Trophoblast cell (in vitro differentiated cells and primary cell): ENCODE measurements at regions not wholly inside any gene's neighbourhood (a gene's known extent, or its start where the extent isn't known, plus 50 kb on each side); places are given as distances from the start of the nearest gene placed in this dataset.
"Not testable (repeated sequence)": the region's sequence is repeated elsewhere in the genome, so short reads cannot be mapped to it uniquely, and the experiment has no call there.

Experiments
- DNase-seq, 2 donors: peaks; one replicate each; pipeline ENCODE4 v3.0.0-alpha.2; 2016
- H2AFZ ChIP-seq: 2 replicates; pipeline ENCODE4 v1.6.1; 2013; ENCODE audit warnings: low read length, moderate library complexity, mild to moderate bottlenecking; ENCODE audit not compliant: insufficient read depth, poor library complexity
- H2AK5ac ChIP-seq: 2 replicates; pipeline ENCODE4 v1.6.1; 2013; ENCODE audit warnings: mild to moderate bottlenecking, low read length
- H2BK120ac ChIP-seq: 2 replicates; pipeline ENCODE4 v1.6.1; 2013; ENCODE audit warnings: low read length, mild to moderate bottlenecking, moderate library complexity; ENCODE audit not compliant: insufficient read depth, poor library complexity
- H2BK12ac ChIP-seq: 2 replicates; pipeline ENCODE4 v1.6.1; 2013; ENCODE audit warnings: mild to moderate bottlenecking, low read length, moderate library complexity
- H2BK5ac ChIP-seq: 2 replicates; pipeline ENCODE4 v1.6.1; 2013; ENCODE audit warnings: low read length, low read depth, moderate library complexity, mild to moderate bottlenecking; ENCODE audit not compliant: poor library complexity
- H3K14ac ChIP-seq: 2 replicates; pipeline ENCODE4 v1.6.1; 2013; ENCODE audit warnings: mild to moderate bottlenecking, low read length
- H3K18ac ChIP-seq: 2 replicates; pipeline ENCODE4 v1.6.1; 2013; ENCODE audit warnings: mild to moderate bottlenecking, low read length
- H3K23ac ChIP-seq: 2 replicates; pipeline ENCODE4 v1.6.1; 2013; ENCODE audit warnings: low read length
- H3K27ac ChIP-seq: 2 replicates; pipeline ENCODE4 v1.5.1; 2013; ENCODE audit warnings: low read depth, mild to moderate bottlenecking, inconsistent platforms, low read length, moderate library complexity
- H3K27me3 ChIP-seq: 2 replicates; pipeline ENCODE4 v1.6.1; 2013; ENCODE audit warnings: inconsistent platforms, mild to moderate bottlenecking, low read length, moderate library complexity; ENCODE audit not compliant: insufficient read depth
- H3K36me3 ChIP-seq, 2 experiments: 1 replicate in 1 of 2; 2 replicates in 1 of 2; pipeline ENCODE4 v1.6.1; 2013; ENCODE audit warnings: low read length in 2 of 2, mild to moderate bottlenecking in 2 of 2, moderate library complexity in 1 of 2; ENCODE audit not compliant: insufficient read depth in 2 of 2, control insufficient read depth in 1 of 2
- H3K4ac ChIP-seq: 2 replicates; pipeline ENCODE4 v1.6.1; 2013; ENCODE audit warnings: low read depth, mild to moderate bottlenecking, low read length, moderate library complexity
- H3K4me1 ChIP-seq, 2 experiments: 1 replicate in 1 of 2; 2 replicates in 1 of 2; pipeline ENCODE4 v1.6.1; 2013; ENCODE audit warnings: low read length in 2 of 2, mild to moderate bottlenecking in 2 of 2, moderate library complexity in 1 of 2; ENCODE audit not compliant: insufficient read depth in 2 of 2, control insufficient read depth in 1 of 2
- H3K4me2 ChIP-seq: 2 replicates; pipeline ENCODE4 v1.6.1; 2013; ENCODE audit warnings: inconsistent platforms, mild to moderate bottlenecking, low read length, moderate library complexity
- H3K4me3 ChIP-seq: 2 replicates; pipeline ENCODE4 v1.5.1; 2013; ENCODE audit warnings: mild to moderate bottlenecking, low read depth, low read length, inconsistent platforms
- H3K79me1 ChIP-seq: one replicate; pipeline ENCODE4 v1.6.1; 2013; ENCODE audit warnings: low read length
- H3K79me2 ChIP-seq: 2 replicates; pipeline ENCODE4 v1.6.1; 2013; ENCODE audit warnings: low read length, mild to moderate bottlenecking; ENCODE audit not compliant: control insufficient read depth, insufficient read depth, poor library complexity
- H3K9ac ChIP-seq: 2 replicates; pipeline ENCODE4 v1.6.1; 2013; ENCODE audit warnings: mild to moderate bottlenecking, low read length
- H3K9me3 ChIP-seq: 2 replicates; pipeline ENCODE4 v1.6.1; 2013; ENCODE audit warnings: low read depth, mild to moderate bottlenecking, control low read depth, inconsistent platforms, low read length; ENCODE audit not compliant: insufficient read depth
- H4K12ac ChIP-seq: 2 replicates; pipeline ENCODE4 v1.6.1; 2013; ENCODE audit warnings: low read depth, mild to moderate bottlenecking, low read length, moderate library complexity
- H4K8ac ChIP-seq: 2 replicates; pipeline ENCODE4 v1.6.1; 2013; ENCODE audit warnings: low read depth, mild to moderate bottlenecking, low read length, moderate library complexity
- H4K91ac ChIP-seq: one replicate; pipeline ENCODE4 v1.6.1; 2013; ENCODE audit warnings: low read depth, mild to moderate bottlenecking, low read length, moderate library complexity
- WGBS: extraction: QIAGEN DNeasy Blood & Tissue Kit; methylation state at CpG from one replicate; pipeline ENCODE4 v1.1.7; 2013; ENCODE audit warnings: missing lambda C conversion rate; ENCODE audit not compliant: insufficient read length, insufficient coverage; ENCODE audit errors: extremely low coverage; 5-methylcytosine and 5-hydroxymethylcytosine counted together

GRCh38 chr5:43837091-43837490 lies 234.1 kb downstream of the NNT start:
- no peak overlapping the region for H3K18ac ChIP-seq
- H3K36me3 ChIP-seq: no peaks in the 10 kb centered on the region
- H2AFZ ChIP-seq: no peak overlapping the region
- H2BK120ac ChIP-seq: no peak overlapping the region
- no peak overlapping the region for H2AK5ac ChIP-seq
- no peak overlapping the region for H4K12ac ChIP-seq
- no peaks in the 10 kb centered on the region for H3K9me3 ChIP-seq
- no peak overlapping the region for H2BK5ac ChIP-seq
- no peak overlapping the region for H3K4ac ChIP-seq
- H4K8ac ChIP-seq: no peak overlapping the region
- no peak overlapping the region for H3K4me2 ChIP-seq
- no peaks in the 10 kb centered on the region for H3K79me2 ChIP-seq
- no peak for DNase-seq
- H3K27ac ChIP-seq: no peak overlapping the region
- H3K9ac ChIP-seq: no peak overlapping the region
- no peak overlapping the region for H4K91ac ChIP-seq
- H3K23ac ChIP-seq: no peak overlapping the region
- H2BK12ac ChIP-seq: no peak overlapping the region
- H3K27me3 ChIP-seq: no peaks in the 10 kb centered on the region
- no CpG with 5 or more reads among the region's 2 CpGs for WGBS
- H3K4me1 ChIP-seq: no peaks in the 10 kb centered on the region
- no peaks in the 10 kb centered on the region for H3K79me1 ChIP-seq
- H3K14ac ChIP-seq: no peak overlapping the region
- H3K4me3 ChIP-seq: no peak overlapping the region

DNA sequence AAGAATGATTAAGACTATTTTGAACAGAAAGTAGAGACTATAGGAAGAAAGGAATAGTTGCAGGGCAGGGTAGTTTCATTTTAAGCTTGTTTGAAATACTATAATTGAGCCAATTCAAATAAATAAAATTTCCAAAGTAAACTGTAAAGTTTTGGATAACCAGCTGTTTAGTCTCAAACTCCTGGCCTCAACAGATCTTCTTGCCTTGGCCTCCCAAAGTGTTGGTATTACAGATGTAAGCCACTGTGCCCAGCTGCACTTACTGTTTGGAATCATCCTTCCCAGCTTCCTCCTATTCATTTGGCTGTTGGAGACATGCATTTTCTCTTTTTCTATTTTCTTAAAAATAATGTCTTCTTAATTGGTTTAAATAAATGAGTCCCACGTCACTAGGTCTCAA lies 231.0 kb downstream of the NNT start:
- Histone ChIP-seq H3K27me3 (no peaks in the 10 kb centered on the region), H3K18ac (no peak overlapping the region), H3K4me2 (no peak overlapping the region), H3K9me3 (no peaks in the 10 kb centered on the region), H2AK5ac (no peak overlapping the region), H3K27ac (no peak overlapping the region), H4K8ac (no peak overlapping the region), H2BK5ac (no peak overlapping the region), H2BK12ac (no peak overlapping the region), H2AFZ (no peak overlapping the region), H2BK120ac (no peak overlapping the region), H4K12ac (no peak overlapping the region), H3K36me3 (no peaks in the 10 kb centered on the region), H3K79me2 (no peaks in the 10 kb centered on the region), H4K91ac (no peak overlapping the region), H3K4me3 (no peak overlapping the region), H3K9ac (no peak overlapping the region), H3K4me1 (no peaks in the 10 kb centered on the region), H3K79me1 (no peaks in the 10 kb centered on the region), H3K14ac (no peak overlapping the region), H3K4ac (no peak overlapping the region), H3K23ac (no peak overlapping the region)
- WGBS: no CpG with 5 or more reads among the region's 1 CpG
- no peak for DNase-seq

DNA sequence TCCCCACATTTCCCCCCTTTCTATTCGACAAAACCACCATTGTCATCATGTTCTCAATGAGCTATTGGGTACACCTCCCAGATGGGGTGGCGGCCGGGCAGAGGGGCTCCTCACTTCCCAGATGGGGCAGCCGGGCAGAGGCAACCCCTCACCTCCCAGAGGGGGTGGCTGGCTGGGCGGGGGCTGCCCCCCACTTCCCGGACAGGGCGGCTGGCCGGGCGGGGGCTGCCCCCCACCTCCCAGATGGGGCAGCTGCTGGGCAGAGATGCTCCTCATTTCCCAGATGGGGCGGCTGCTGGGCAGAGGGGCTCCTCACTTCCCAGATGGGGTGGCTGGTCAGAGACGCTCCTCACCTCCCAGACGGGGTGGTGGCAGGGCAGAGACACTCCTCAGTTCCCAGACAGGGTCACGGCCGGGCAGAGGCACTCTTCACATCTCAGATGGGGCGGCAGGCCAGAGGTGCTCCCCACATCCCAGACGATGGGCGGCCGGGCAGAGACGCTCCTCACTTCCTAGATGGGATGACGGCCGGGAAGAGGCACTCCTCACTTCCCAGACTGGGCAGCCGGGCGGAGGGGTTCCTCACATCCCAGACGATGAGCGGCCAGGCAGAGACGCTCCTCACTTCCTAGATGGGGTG lies 221.5 kb downstream of the NNT start:
- DNase-seq, H3K9me3 ChIP-seq, H2AFZ ChIP-seq, H3K79me2 ChIP-seq, H3K4me2 ChIP-seq, H2BK5ac ChIP-seq, H2BK12ac ChIP-seq, H3K79me1 ChIP-seq, H3K14ac ChIP-seq, H3K23ac ChIP-seq, H3K4me3 ChIP-seq, H3K27me3 ChIP-seq, H2AK5ac ChIP-seq, H3K4me1 ChIP-seq, H2BK120ac ChIP-seq, H4K12ac ChIP-seq, H3K27ac ChIP-seq, H3K4ac ChIP-seq, H3K18ac ChIP-seq, H3K36me3 ChIP-seq, H3K9ac ChIP-seq, H4K8ac ChIP-seq, H4K91ac ChIP-seq: not testable (repeated sequence)
- WGBS: no CpG with 5 or more reads among the region's 26 CpGs

GRCh38 chr5:43818394-43818793 lies 215.4 kb downstream of the NNT start:
- H3K4me2 ChIP-seq, DNase-seq, H3K18ac ChIP-seq, H3K36me3 ChIP-seq, H4K12ac ChIP-seq, H3K79me1 ChIP-seq, H2AK5ac ChIP-seq, H3K23ac ChIP-seq, H2BK12ac ChIP-seq, H3K27ac ChIP-seq, H2BK120ac ChIP-seq, H3K14ac ChIP-seq, H2AFZ ChIP-seq, H4K8ac ChIP-seq, H3K4ac ChIP-seq, H3K4me3 ChIP-seq, H3K4me1 ChIP-seq, H3K27me3 ChIP-seq, H3K9ac ChIP-seq, H3K79me2 ChIP-seq, H2BK5ac ChIP-seq, H4K91ac ChIP-seq: not testable (repeated sequence)
- H3K9me3 ChIP-seq: peaks cover 10% of the 10 kb centered on the region
- no CpG with 5 or more reads among the region's 1 CpG for WGBS
